CD4-positive, alpha-beta T cell treated with Interleukin-10 for 1 hour (primary cell): ENCODE measurements at regions not wholly inside any gene's neighbourhood (a gene's known extent, or its start where the extent isn't known, plus 50 kb on each side); places are given as distances from the start of the nearest gene placed in this dataset.

Experiments used
- DNase-seq: peaks from one replicate; pipeline ENCODE4 v3.0.0-alpha.2; 2020

GRCh38 chr12:94777936-94778335, 127.6 kb upstream of the TMCC3 start:
- DNase-seq, result no peak

GRCh38 chr12:94775710-94776109, 125.4 kb upstream of the TMCC3 start:
- no peak for DNase-seq

DNA sequence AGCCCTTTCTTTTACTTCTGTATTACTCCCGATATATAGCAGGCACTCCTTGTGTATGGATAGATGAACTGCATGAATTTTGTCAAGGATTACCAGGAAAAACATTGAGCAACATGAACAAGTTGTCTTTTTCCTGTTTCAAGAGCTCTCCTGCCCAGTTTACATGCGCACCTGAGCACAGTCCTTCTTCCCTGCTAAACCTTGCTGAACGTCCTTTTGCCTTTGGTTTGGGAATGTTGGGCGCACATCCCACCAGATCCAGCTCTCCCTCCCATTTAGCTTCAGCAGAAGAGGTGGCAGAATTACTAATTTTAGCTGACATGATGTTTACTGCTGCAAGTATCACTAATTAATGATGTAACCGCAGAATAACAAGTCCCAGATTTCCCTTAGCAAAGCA, 121.4 kb upstream of the TMCC3 start:
- DNase-seq, result no peak

DNA sequence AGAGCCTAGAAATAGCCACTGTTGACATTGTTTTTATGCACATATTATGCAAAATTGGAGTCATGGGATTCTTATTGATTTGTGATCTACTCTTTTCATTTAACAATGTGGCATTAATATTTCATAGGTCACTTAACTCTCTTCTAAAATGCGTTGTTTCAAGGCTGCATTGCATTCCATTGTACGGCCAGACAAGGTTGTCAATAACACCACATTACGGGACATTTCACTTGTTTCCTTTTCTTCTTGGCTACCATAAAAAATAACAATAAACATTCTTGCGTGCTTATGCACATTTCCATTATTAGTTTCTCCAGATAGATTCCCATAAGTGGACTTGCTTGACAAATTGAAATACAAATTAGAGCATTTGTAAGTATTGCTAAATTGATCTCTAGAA, 120.8 kb upstream of the TMCC3 start:
- no peak for DNase-seq

DNA sequence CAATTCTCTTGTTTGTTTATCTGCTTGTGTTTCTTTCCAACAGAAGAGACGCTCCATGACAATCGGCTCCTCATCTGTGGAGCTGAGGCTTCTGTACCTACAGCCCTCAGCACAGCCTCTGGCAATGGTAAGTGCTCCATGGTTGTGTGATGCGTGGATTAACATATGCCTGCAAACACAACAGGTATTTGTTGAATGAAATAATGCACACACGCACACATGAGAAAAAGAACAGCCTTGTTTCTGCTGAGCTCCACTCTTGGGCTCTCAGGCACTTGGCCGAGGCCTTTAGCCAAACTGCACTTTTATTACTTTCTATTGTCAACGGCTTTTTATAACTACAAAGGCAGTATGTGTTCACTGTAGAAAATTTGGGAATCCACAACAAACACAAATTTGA, 120.4 kb upstream of the TMCC3 start:
- no peak for DNase-seq

DNA sequence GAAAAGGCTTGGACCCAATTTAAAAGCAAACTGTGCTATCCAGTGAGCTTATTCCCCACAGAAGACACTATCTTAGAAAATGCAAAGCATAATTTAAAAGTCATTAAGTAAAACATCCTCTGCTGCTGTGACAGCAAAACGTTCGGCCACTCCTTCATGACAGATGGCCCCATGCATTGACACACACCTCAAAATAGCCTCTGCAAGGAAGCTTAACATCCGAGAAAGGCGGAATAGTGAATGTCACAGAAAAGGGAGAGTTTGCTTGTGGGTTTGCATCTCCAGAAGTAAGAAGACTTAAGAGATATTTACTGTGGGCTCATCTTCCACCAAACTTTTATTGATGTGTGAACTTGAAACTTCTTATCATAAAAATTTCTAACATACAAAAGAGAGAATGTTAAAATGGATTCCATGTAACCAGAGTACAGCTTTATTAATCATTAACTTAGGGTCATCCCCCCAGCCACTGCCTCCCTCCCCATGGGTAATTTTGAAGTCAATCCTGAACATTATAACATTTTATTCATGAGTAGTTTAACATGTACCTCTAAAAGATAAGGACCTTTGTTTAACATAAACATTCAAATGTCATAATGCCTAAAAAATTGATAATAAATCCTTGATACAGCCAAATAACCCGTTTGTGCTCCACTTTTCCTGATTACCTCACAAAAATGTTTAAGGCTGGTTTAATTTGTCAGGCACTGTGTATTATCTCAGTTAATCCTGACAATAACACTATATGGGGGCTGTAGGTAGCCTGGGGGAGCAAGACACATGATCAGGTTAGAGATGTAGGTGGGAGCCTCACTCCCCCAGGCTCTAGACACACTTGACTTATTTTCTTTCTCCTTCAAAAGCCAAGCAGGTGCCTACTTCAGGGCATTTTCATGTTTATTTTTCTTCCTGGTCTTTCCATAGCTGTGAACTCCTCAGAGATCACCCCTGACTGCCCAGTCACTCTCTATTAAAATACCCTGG, 119.7 kb upstream of the TMCC3 start:
- no peak for DNase-seq

DNA sequence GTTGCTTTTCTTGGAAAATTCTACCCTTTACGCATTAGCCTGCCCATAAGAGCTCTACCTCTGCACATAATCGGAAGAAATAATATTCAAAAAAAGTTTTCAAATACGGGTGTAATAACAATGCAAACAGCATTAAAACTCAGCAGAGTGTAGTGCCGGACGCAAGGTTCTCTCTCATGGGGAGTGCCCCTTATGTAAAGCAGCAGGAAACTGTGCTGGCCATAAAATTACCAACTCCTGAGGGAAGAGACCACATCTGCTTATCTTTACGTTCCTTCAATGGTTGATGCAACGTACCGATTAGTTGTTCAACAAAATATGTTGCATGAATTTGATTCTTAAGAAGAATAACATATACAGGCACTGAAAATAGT, 118.7 kb upstream of the TMCC3 start:
- no peak for DNase-seq

DNA sequence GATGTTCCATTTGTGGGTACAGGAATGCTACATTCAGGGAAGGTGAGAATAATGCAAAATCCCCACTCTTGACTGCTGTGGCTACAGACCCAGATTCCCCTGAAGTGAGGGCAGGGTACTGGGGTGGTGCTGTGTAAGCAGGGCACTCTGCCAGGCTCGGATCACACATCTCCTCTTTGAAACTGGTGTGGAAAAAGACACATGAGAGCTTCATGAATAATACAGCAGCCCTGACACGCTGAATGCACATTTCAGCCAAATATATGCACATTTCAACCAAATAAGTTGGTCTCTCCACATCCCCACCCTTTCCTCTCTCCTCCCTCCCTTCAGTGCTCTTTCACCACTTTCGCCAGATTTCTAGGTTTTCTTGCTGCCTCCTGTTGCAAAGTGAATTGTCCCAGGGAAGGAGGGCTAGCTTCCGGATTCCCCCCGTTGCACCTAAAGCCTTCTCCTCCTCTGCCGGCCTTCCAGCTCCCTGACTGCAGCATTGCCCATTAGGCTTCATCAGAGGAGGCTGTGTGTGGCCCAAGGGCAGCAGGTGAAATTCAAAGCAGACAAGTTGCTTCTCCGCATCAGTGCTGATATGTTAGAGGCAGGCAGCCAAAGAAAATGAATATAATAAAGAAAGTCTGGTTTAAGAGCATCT, 118.2 kb upstream of the TMCC3 start:
- no peak for DNase-seq

DNA sequence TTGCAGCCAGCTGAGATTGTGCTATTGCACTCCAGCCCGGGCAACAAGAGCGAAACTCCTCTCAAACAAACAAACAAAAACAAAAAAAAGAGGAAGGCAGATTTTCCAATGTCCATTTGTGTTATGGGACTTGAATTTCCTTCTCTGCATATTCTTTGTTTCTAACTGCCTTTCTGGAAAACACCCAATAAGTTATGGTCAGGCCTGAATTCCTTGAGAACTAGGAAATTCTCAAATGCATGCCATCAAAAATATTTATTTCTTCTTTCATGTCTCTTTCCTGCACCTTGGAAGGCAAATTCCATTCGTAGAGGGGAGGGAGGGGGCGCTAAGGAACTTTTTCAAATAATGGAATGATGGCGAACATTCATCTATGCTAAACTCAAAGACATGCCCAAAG, 117.6 kb upstream of the TMCC3 start:
- DNase-seq, result no peak

GRCh38 chr12:94766397-94766796, 116.0 kb upstream of the TMCC3 start:
- DNase-seq, result no peak

DNA sequence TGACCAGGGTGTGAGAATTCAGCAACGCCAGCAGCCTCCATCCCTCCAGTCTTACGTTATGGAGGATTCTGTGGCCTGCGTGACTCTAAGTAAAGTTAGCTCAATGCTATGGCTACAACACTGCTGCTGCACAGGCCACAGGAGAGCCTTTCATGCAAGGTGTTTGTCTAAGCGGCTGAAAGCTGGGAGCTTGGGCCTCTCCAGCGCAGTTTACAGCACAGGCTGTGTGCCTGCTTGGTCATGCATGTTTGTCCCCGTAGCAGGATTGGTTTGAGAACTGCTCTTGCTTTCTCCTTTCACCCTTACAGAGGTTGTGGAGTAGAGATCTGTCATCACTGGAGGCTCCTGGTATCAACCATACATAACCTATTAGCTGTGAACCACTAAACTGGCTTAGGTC, 113.1 kb upstream of the TMCC3 start:
- no peak for DNase-seq

GRCh38 chr12:94762943-94763342, 112.6 kb upstream of the TMCC3 start:
- no peak for DNase-seq

DNA sequence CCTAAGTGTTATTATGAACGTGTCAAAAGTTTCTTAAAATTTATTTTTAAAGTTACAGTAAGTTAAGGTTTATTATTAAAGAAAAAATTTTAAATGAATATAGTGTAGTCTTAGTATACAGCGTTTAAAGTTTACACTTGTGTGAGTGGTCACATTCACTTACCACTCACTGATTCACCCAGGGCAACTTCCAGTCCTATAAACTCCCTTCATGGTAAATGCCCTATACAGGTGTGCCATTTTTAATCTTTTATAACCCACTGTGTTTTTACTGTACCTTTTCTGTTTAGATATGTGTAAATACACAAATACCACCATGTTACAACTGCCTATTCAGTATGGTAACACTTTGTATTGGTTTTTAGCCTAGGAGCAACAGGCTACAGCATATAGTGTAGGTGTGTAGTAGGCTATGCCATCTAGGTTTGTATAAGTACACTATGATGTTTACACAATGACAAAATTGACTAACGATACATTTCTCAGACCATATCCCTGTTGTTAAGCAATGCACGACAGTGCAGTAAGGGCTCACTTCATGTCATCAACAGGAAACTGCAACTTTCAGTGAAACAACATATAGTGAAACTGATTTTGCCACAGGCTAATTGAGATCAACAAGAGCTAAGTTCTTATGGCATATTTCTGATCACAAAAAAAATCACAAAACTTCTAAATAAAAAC, 112.0 kb upstream of the TMCC3 start:
- no peak for DNase-seq

GRCh38 chr12:94761559-94761958, 111.2 kb upstream of the TMCC3 start:
- DNase-seq, result no peak

GRCh38 chr12:94760786-94761185, 110.4 kb upstream of the TMCC3 start:
- DNase-seq, result no peak

- no peak for DNase-seq
These were observed 106.4 kb upstream of the TMCC3 start for GRCh38 chr12:94756789-94757188.

GRCh38 chr12:94755598-94755997, 105.2 kb upstream of the TMCC3 start:
- DNase-seq, result no peak

DNA sequence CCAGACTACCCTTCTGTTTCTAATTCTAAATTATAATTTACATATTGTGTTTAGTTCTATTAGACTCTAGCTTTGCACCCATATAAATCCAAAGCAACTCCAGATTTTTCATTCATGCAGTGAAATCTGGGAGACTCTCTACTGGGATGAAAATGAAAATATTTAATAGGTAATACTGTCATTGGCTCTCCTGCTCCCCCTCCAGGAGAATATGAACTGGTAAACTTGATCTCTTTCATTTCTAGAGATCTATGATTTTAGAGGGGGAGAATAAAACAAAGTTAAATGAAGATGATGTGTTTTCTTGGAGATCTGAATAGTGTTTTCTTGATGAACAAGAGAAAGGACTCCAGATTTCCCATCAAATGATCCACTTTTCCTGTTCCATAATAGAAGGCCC, 104.3 kb upstream of the TMCC3 start:
- no peak for DNase-seq

GRCh38 chr12:94753036-94753679, 102.8 kb upstream of the TMCC3 start:
- DNase-seq, result no peak

DNA sequence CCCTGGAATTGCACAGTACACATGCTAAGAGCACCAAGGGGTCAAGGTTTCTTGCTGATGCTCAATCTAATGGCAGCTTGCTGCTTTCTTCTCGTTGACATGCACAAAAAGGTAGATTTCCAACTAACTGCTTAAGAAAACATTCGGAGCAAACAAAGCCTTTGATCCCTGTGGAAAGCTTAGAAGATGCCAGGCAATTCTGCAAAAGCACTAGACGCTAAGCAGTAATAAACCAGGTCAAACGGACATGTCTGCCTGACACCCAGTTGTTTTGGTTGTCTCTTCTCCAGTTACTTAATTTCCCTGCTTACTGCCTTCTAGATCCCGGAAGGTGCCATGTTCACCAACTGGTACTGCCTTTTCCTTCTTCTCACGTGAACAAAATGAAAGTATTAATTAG, 100.5 kb upstream of the TMCC3 start:
- no peak for DNase-seq

DNA sequence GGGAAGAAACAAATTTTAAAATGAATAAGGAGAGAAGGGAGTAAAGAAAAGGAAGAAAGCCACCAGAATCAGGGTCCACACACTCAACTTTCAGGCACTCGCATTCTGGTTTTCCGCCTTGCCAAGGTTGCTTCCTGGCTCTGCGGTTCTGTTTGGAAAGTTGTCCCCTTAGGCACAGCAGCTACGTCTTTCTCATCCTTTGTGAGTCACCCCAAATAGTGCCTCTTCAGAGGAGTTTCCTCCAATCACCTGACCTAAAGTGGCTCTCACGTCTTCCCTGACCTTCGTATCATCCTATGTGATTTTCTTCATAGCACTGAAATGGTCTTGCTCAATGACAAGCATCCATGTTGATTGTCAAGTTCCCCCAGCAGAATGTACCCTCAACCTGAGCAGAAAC, 99.5 kb upstream of the TMCC3 start:
- DNase-seq, result no peak

DNA sequence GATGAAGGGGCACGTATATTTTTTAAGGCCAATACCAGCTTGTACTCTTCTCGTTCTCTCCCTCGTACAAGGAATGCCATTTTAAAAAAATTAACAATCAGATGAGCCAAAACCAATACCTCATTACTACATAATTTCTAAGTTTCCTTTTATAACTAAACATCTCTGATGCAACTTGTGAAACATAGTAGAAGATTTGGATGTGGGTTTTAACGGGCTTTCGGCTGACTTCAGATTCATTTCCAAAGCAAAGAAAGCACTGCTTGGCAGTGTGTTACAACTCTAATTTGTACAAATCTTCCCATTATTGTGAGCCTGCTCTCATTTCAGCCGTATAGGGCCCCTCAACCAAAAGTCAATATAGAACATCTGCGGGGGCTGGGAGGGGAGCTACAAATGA, 99.1 kb upstream of the TMCC3 start:
- no peak for DNase-seq

DNA sequence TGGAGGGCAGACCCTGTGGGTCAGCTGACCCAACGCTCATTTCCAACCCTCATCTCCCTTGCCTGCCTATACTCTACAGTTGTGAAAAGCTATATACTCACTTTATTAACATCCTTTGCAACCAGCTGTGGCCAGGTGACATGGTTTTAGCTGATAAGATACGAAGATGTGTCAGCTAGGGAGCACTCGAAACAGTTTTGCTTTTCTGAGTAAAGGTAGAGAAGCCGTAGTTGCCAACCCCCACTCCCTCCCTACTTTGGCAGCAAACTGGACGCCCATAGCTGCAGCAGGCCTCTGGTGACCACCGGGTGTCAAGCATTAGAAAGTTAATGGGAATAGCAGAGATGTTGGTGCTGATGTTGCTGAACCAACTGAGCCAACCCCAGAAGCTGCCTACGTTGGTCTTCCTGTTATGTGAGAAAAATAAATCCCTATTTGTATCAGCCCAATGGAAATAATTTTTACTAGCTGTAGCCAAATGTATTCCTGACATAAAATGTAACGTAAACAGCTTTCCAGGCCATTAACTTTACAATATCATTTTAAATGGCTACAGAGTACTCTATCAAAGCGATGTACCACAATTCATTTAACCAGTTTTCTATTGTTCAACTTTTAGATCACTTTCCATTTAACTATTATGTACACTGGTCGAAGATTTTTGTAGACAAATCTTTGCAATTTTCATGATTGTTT, 98.5 kb upstream of the TMCC3 start:
- DNase-seq, result no peak
